Fibroblast of pulmonary artery (primary cell): ENCODE measurements at regions not wholly inside any gene's neighbourhood (a gene's known extent, or its start where the extent isn't known, plus 50 kb on each side); places are given as distances from the start of the nearest gene placed in this dataset.

Experiments
- DNase-seq: peaks from one replicate; pipeline ENCODE4 v3.0.0-alpha.2; 2010; ENCODE audit warnings: low read depth
- H3K4me3 ChIP-seq: replicated peaks from 2 replicates; pipeline ENCODE4 v1.5.1; 2011; ENCODE audit warnings: low read depth, mild to moderate bottlenecking, control low read depth, low read length, moderate library complexity
- CTCF ChIP-seq: IDR thresholded peaks from 2 replicates; pipeline ENCODE4 v1.5.1; 2011; ENCODE audit warnings: mild to moderate bottlenecking, control low read depth, low read length, inconsistent platforms; ENCODE audit errors: missing control alignments

GRCh38 chr3:69674752-69675151 lies 64.5 kb upstream of the MITF start:
- DNase-seq: no peak
- no peak overlapping the region for H3K4me3 ChIP-seq
- no peak for TF ChIP-seq CTCF

GRCh38 chr3:69671082-69671952 lies 67.9 kb upstream of the MITF start:
- DNase-seq: peak; percentile 72
- H3K4me3 ChIP-seq: no peak overlapping the region
- peak; percentile 77 for TF ChIP-seq CTCF

- H3K4me3 ChIP-seq: no peak overlapping the region
- TF ChIP-seq CTCF: no peak
- DNase-seq: no peak
These were observed 70.2 kb upstream of the MITF start for GRCh38 chr3:69669070-69669469.

GRCh38 chr3:69665026-69665737 lies 74.1 kb upstream of the MITF start:
- TF ChIP-seq CTCF: no peak
- peak; percentile 46 for DNase-seq
- H3K4me3 ChIP-seq: no peak overlapping the region

GRCh38 chr3:69660631-69661030 lies 78.6 kb upstream of the MITF start:
- DNase-seq: no peak
- H3K4me3 ChIP-seq: no peak overlapping the region
- no peak for TF ChIP-seq CTCF

GRCh38 chr3:69659180-69659910 lies 79.9 kb upstream of the MITF start:
- no peak for TF ChIP-seq CTCF
- no peak for DNase-seq
- no peak overlapping the region for H3K4me3 ChIP-seq
